ENCODE measurements at regions not wholly inside any gene's neighbourhood (a gene's known extent, or its start where the extent isn't known, plus 50 kb on each side); places are given as distances from the start of the nearest gene placed in this dataset.
"Not testable (repeated sequence)": the region's sequence is repeated elsewhere in the genome, so short reads cannot be mapped to it uniquely, and the experiment has no call there.

GRCh38 chr7:125119559-125120115 is 190.0 kb upstream of the POT1 start:
- DNase-seq (ENCODE audit: low spot score): no peak

DNA sequence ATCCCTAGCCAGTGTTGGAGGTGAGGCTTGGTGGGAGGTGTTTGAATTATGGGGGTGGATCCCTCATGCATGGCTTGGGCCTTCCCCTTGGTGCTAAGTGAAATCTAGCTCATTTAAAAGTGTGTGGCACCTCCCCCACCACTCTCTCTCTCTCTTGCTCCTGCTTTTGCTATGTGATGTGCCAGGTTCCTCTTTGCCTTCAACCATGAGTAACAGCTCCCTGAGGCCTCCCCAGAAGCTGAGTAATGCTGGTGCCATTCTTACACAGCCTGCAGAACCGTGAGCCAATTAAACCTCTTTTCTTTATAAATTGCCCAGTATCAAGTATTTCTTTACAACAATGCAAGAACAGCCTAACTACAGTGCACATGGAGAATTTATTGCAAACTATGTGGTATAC is 188.8 kb upstream of the POT1 start:
- no peak for DNase-seq (ENCODE audit: low spot score)

GRCh38 chr7:125112850-125113249 is 183.2 kb upstream of the POT1 start:
- no peak for DNase-seq (ENCODE audit: low spot score)

GRCh38 chr7:125099519-125099918 is 169.9 kb upstream of the POT1 start:
- DNase-seq (ENCODE audit: low spot score): no peak

DNA sequence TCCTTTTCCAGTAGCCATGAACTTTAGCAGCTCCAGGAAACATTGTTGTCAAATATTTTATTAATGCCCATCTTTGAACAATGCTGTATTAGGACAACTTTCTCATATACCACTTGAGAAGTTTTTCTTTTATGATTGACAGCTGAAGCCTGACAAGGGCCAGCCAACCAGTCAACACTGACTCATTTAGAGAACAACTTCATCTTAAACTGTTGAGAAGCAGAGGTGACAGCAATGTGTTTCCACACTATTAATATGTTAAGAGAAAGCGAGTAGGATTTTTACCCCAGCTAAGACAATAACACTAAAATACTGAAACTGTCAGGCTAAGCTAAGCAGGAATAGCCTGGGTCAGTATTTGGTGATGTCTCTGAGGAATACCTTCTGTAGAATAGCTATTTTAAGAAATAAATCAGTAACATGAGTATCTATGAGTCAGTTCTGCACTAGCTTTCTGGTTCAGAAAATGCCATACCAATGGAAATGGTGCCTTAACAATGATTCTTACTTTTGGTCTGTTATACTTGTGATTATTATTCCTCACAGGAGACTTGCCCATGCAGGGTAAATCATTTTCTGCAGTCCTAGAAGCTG is 168.8 kb upstream of the POT1 start:
- no peak for DNase-seq (ENCODE audit: low spot score)

- DNase-seq (ENCODE audit: low spot score): peak; percentile 37
These were observed 161.0 kb upstream of the POT1 start for GRCh38 chr7:125090596-125090995.

DNA sequence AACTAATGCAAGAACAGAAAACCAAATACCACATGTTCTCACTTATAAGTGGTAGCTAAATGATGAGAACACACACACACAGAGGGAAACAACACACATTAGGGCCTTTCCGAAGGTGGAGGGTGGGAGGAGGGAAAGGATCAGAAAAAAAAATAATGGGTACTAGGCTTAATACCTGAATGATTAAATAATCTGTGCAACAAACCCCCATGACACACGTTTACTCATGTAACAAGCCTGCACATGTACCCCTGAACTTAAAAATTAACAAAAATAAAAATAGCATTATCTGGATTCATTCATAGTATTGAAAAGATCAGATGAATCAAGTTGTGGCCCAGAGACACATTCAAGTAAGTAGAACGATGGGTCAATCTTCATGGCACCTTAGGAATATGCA is 159.5 kb upstream of the POT1 start:
- DNase-seq (ENCODE audit: low spot score): no peak

GRCh38 chr7:125088555-125088954 is 158.9 kb upstream of the POT1 start:
- no peak for DNase-seq (ENCODE audit: low spot score)

- DNase-seq (ENCODE audit: low spot score): no peak
These were observed 155.5 kb upstream of the POT1 start for GRCh38 chr7:125085084-125085483.

DNA sequence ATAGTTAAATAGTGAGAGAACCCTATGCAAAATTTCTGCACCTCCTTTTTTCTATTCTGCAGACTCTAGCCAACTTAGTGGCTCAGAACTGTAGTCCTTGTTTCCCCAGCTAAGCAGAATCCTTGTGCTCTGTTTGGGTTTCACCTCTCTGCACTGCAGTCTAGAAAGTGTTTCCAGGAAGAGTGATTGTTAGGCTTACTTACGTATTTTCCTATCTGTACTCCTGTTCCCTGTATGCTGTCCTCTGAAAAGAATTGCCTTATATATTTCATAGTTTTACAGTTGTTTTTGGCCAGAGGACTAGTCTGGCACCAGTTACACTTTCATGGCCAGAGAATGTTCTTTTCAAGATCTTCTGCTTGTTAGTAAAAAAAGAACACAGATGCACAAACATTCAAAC is 154.6 kb upstream of the POT1 start:
- no peak for DNase-seq (ENCODE audit: low spot score)

DNA sequence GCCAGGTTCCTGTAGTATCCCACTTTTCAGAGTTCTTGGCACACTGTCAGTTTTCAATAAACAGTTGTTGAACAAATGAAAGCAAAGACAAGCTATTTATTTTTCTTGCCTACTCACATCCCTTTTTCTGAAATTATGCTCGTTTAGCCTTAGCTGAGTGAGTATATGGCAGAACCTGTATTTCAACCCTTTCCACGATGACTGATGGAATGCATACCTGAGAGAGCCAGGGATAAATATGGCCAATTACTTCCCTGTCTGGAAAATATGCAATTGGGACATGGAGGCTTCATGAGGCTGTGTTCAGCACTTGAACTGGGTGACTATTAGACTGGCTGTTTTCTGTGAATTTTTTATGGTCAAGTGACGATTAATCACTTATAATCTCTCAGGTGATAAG is 144.5 kb upstream of the POT1 start:
- no peak for DNase-seq (ENCODE audit: low spot score)

- DNase-seq (ENCODE audit: low spot score): no peak
These were observed 135.9 kb upstream of the POT1 start for GRCh38 chr7:125065546-125065945.

DNA sequence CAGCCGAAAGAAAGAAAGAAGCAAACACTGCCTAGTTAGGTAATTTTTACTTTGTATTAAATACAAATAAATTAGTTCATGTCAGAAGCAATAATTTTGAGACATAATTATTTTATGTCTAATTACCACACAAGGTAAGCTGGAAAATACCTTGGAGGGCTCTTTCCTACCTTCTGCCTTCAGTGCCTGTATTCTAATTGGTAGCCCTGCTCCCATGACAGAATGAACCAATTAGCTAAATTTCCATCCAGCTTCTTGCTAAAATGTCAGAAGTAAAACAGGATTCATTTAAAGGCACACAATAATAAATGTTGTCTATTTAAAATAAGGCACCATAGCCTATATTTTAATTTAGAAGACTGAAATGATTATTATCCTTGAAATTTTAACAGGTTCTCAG is 135.4 kb upstream of the POT1 start:
- no peak for DNase-seq (ENCODE audit: low spot score)

- DNase-seq (ENCODE audit: low spot score): no peak
These were observed 132.3 kb upstream of the POT1 start for GRCh38 chr7:125061776-125062397.

DNA sequence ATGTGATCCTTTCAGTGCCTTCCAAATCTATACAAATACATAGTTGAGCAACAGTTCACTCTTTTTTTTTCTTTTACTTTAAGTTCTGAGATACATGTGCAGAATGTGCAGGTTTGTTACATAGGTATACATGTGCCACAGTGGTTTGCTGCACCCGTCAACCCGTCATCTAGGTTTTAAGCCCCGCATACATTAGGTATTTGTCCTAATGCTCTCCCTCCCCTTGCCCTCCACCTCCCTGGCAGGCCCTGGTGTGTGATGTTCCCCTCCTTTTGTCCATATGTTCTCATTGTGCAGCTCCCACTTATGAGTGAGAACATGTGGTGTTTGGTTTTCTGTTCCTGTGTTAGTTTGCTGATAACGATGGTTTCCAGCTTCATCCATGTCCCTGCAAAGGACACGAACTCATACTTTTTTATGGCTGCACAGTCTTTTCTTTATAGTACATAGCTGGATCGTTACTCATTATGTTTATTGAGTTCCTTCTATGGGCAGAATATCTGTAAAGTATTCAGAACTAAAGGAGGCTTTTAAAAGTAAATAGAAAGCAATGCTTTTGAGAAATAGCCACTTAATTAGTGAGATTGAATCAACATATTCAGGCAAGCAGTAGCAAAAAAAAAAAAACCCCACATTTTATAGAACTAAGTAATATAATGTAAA is 131.6 kb upstream of the POT1 start:
- not testable (repeated sequence) for DNase-seq (ENCODE audit: low spot score)

DNA sequence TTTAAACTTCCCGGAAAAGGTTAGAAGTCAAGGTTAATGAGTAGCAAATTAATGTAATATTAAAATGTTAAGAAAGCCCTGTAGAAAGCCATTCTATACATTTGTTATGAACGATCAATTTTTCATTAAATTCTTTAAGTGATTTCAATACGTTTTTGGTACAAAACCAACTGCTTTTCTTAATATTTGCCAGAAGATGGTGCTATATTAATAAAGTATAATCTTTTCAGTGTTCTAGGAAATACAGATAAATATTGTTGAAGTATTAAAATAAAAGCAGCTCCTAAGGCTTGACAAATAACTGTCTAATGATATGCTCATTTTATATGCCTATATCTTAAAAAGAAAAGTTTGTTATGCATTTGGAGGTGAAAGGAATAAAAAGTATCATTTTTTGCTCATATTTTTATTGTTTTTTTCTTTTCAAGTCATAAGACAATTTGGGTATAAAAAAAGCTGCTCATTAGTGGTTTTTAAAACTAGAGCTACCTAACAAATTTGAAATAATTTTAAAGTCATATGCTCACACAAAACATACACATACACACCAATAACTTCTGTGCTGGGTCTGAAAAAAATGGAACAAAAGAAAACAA is 130.3 kb upstream of the POT1 start:
- DNase-seq (ENCODE audit: low spot score): peak; percentile 37

- no peak for DNase-seq (ENCODE audit: low spot score)
These were observed 128.3 kb upstream of the POT1 start for GRCh38 chr7:125057963-125058362.

DNA sequence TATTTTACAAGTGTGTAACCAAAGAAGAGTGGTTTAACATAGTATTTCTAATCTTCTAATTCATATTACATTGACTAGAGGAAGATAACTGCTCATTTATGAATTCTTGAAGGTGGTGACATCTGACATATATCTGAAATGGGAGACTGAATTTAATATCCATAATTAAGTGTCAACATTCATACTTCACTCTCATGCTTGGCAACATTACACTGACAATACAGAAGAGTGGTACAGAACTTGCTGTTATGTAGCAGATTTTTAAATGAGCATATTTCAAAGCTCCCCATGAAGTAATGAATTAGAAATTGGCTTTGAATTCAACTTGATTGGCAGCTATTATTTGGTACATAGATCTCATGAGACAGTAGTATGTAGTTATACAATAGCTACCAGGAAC is 125.8 kb upstream of the POT1 start:
- no peak for DNase-seq (ENCODE audit: low spot score)

GRCh38 chr7:125046767-125047166 is 117.1 kb upstream of the POT1 start:
- no peak for DNase-seq (ENCODE audit: low spot score)

GRCh38 chr7:125033506-125033905 is 103.9 kb upstream of the POT1 start:
- DNase-seq (ENCODE audit: low spot score): no peak

DNA sequence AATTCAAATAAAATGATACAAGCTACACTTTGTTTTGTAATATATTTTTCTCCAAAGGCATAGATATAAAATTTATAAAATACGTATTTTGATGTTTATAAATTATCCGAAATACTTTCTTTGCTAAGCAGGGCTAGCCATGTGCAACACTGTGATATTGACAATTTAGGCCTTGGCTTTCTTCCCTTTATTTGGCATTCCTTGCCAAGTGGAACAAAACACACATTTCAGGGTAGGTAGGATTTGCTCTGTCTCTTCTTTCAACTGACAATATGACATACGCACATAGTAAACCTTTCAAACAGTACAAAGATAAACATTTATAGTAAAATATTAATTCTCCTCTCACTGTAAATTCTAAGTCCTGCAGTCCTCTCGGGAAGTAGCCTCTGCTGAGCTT is 103.3 kb upstream of the POT1 start:
- no peak for DNase-seq (ENCODE audit: low spot score)

DNA sequence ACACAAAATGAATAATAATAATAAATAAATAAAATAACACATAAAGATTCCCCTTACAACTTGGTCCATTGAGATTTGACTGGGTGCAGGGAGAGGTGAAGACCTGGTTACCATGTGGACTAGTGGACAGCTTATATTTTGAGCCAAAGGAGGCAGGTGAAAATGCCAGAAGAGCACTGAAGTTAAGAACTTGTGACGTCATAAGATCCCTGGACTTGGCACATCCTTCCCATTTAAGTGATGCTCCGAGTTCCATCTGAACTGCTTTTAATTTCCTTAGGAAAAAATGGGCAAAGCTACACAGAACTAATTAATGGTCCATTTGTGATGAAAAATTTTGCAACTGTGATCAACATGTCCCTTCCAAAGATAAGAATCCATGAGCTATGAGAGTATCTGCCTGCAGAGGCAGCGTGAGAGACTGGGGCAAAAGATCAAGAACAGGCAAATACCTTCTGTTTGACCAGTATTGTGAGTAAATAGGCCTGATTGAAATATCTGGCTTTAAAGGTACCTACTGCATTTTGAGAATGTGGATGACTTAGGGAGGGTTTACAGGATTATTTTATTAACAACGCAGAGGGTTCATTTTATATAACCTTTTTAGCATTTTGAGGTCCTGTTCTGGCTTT is 101.2 kb upstream of the POT1 start:
- no peak for DNase-seq (ENCODE audit: low spot score)

GRCh38 chr7:125025620-125026019 is 96.0 kb upstream of the POT1 start:
- no peak for DNase-seq (ENCODE audit: low spot score)
